ENCODE measurements at regions not wholly inside any gene's neighbourhood (a gene's known extent, or its start where the extent isn't known, plus 50 kb on each side); places are given as distances from the start of the nearest gene placed in this dataset.
"Not testable (repeated sequence)": the region's sequence is repeated elsewhere in the genome, so short reads cannot be mapped to it uniquely, and the experiment has no call there.

GRCh38 chr2:239811111-239811781 is 213.9 kb downstream of the NDUFA10 start:
- DNase-seq (ENCODE audit: extremely low spot score, insufficient read length, low read depth) (no peak), FAIRE-seq (no peak)

- no peak for FAIRE-seq
- DNase-seq (ENCODE audit: extremely low spot score, insufficient read length, low read depth) = no peak
These were observed 215.8 kb downstream of the NDUFA10 start for GRCh38 chr2:239809391-239809790.

GRCh38 chr2:239807568-239807967 is 217.6 kb downstream of the NDUFA10 start:
- FAIRE-seq = no peak
- DNase-seq (ENCODE audit: extremely low spot score, insufficient read length, low read depth) = no peak

GRCh38 chr2:239806758-239807434 is 218.2 kb downstream of the NDUFA10 start:
- no peak for DNase-seq (ENCODE audit: extremely low spot score, insufficient read length, low read depth)
- FAIRE-seq = no peak

GRCh38 chr2:239806276-239806675 is 218.9 kb downstream of the NDUFA10 start:
- DNase-seq (ENCODE audit: extremely low spot score, insufficient read length, low read depth) (no peak), FAIRE-seq (no peak)

- FAIRE-seq = no peak
- DNase-seq (ENCODE audit: extremely low spot score, insufficient read length, low read depth) = no peak
These were observed 219.7 kb downstream of the NDUFA10 start for GRCh38 chr2:239805414-239805813.

- DNase-seq (ENCODE audit: extremely low spot score, insufficient read length, low read depth) (no peak), FAIRE-seq (no peak)
These were observed 220.2 kb downstream of the NDUFA10 start for GRCh38 chr2:239805043-239805329.

GRCh38 chr2:239804161-239805042 is 220.7 kb downstream of the NDUFA10 start:
- FAIRE-seq = no peak
- DNase-seq (ENCODE audit: extremely low spot score, insufficient read length, low read depth) = no peak

GRCh38 chr2:239803766-239804115 is 221.4 kb downstream of the NDUFA10 start:
- FAIRE-seq (no peak), DNase-seq (ENCODE audit: extremely low spot score, insufficient read length, low read depth) (no peak)

- FAIRE-seq (no peak), DNase-seq (ENCODE audit: extremely low spot score, insufficient read length, low read depth) (no peak)
These were observed 221.9 kb downstream of the NDUFA10 start for GRCh38 chr2:239803102-239803765.

GRCh38 chr2:239802185-239802649 is 222.9 kb downstream of the NDUFA10 start:
- DNase-seq (ENCODE audit: extremely low spot score, insufficient read length, low read depth) (no peak), FAIRE-seq (no peak)

- DNase-seq (ENCODE audit: extremely low spot score, insufficient read length, low read depth) (no peak), FAIRE-seq (no peak)
These were observed 223.5 kb downstream of the NDUFA10 start for GRCh38 chr2:239801404-239802184.

GRCh38 chr2:239800785-239801386 is 224.3 kb downstream of the NDUFA10 start:
- DNase-seq (ENCODE audit: extremely low spot score, insufficient read length, low read depth) (no peak), FAIRE-seq (no peak)

- FAIRE-seq = no peak
- no peak for DNase-seq (ENCODE audit: extremely low spot score, insufficient read length, low read depth)
These were observed 227.8 kb downstream of the NDUFA10 start for GRCh38 chr2:239797316-239797715.

GRCh38 chr2:239795761-239796160 is 229.4 kb downstream of the NDUFA10 start:
- not testable (repeated sequence) for DNase-seq (ENCODE audit: extremely low spot score, insufficient read length, low read depth); FAIRE-seq

- no peak for DNase-seq (ENCODE audit: extremely low spot score, insufficient read length, low read depth)
- FAIRE-seq = no peak
These were observed 231.3 kb downstream of the NDUFA10 start for GRCh38 chr2:239793836-239794235.

- FAIRE-seq (no peak), DNase-seq (ENCODE audit: extremely low spot score, insufficient read length, low read depth) (no peak)
These were observed 232.1 kb downstream of the NDUFA10 start for GRCh38 chr2:239793086-239793485.

GRCh38 chr2:239792405-239793084 is 232.6 kb downstream of the NDUFA10 start:
- no peak for DNase-seq (ENCODE audit: extremely low spot score, insufficient read length, low read depth)
- no peak for FAIRE-seq
